Ureter (tissue), 1 donor: ENCODE measurements at regions not wholly inside any gene's neighbourhood (a gene's known extent, or its start where the extent isn't known, plus 50 kb on each side); places are given as distances from the start of the nearest gene placed in this dataset.

Experiments used
- DNase-seq: peaks from one replicate; pipeline ENCODE4 v3.0.0-alpha.2; 2020; ENCODE audit warnings: low spot score
- donor health status: DM: yes; HTN: yes; CAD: no.

- peak; percentile 38 for DNase-seq
Measured at GRCh38 chr1:29498126-29499103, 262.1 kb downstream of the PTPRU start.

DNA sequence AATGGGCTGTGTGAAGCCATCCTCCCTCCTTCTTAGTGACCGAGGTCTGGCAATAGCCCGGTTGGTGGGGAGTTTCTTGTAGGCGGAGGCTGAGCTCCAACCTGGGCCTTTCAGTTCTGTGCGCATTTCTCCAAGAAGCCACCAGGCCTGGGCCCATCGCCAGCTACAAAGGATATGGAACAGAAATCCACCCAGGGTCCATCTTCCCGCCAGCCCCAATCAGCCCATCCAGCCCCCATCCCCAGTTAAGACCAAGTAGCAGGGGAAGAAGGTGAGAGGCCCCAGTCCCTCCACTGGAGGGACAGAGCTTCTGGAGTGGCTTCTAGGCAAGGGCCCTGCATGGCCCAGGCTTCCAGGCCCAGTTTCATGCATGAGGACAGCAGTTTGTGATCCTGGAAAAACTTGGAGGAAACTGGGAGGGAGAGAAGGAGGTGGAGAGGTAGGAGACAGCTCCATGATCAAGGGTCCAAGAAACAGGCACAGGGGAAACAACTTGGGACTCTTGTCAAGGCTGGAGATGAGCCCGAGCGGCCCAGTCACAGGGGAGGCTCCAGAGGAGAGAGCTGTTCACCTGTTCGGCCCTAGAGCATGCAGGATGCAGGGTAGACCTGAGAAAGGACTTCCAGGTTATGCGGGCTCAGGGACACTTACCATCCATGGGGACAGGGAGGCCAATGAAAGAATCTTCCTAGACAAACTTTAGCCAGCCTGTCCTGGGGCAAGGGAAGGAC lies 261.2 kb downstream of the PTPRU start:
- peak; percentile 24 for DNase-seq

DNA sequence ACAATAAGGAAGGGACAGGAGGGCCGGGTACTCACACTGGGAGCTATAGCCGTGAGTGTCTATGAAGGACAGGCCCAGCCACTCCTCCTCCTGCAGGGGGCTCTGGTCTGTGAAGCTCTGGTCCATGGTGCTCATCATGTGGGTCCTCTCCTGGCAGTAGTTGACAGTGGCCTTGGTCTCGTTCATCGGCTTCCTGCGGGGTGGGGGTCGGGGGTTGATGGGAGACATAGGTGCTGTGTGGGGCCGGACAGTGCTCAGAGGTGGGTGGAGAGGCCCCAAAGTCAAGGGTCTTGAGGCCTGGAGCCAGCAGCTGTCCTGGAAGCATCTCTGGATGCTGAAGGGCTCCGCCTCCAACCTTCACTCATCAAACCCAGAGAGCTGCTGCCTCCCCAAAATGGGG lies 260.4 kb downstream of the PTPRU start:
- no peak for DNase-seq

DNA sequence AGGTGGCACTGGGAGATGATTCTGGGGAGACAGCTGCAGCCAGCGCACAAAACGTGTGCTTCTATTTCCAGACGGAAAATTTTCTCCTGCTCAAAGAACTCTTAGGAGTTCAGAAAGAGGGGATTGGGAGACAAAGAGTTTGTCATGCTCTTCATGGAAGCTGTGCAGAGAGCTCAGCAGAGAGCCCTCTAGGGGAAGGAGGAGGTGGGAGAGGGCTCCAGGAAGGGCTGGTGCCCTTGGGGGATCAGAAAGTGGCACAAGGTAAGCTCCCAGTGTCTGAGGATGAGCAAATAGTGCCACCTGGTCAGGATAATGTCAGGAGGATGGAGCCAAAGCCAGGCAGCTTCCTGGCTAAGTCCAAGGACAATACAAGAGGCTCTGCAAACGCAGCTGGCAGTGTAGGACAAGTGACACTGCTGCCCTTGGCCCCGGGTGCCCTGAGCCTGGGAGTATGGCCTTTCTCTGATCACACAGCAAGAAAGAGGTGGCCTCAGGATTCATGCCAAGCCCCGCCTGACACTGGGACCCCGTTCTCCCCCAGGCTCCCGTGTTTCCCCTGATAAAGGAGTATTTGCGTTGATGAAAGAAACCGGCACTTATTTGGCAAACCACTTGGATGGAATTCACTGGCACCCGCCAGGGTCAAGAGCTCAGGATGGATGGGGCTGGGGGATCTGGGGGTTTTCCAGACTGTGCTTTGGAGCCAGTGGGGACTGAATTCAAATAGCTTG lies 254.0 kb downstream of the PTPRU start:
- DNase-seq, result no peak

DNA sequence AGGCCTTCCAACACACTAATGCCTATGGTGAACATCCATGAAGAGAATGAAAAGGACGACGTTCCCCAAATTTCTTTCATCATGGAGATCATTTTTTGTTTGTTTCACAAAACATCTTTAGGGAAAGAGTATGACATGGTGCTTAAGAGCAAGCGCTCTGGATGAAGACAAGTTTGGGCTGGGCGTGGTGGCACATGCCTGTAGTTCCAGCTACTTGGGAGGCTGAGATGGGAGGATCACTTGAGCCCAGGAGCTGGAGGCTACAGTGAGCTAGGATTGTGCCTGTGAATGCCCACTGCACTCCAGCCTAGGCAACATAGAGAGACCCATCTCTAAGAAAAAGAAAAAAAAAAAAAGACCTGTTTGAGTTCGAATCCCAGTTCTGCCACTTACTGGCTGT lies 253.1 kb downstream of the PTPRU start:
- no peak for DNase-seq

DNA sequence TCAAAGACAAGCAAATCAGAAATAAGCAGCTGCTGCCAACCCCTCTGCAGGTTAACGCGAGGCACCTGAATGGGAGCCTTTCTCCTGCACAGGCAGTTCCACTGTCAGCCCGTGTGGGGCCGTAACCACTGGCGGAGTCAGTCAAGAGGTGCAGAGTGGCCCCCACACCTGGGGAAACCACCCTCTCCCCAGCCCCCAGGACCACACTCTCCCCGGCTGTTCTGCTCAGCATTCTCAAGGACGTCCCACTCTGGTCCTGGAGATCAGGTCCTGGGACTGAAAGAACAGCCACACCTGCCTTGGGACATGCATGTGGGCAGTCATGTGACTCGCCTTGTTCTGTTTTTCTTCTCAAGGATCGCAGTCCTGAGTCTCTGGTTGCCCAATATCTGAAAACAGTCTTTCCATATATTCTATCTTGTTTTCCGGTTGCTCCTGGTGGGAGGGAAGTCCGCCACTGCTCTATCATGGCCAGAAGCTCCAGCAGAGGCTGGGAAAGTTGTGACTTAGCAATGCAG lies 252.5 kb downstream of the PTPRU start:
- DNase-seq, result no peak

- DNase-seq, result no peak
Measured at GRCh38 chr1:29488086-29488793, 251.9 kb downstream of the PTPRU start.

DNA sequence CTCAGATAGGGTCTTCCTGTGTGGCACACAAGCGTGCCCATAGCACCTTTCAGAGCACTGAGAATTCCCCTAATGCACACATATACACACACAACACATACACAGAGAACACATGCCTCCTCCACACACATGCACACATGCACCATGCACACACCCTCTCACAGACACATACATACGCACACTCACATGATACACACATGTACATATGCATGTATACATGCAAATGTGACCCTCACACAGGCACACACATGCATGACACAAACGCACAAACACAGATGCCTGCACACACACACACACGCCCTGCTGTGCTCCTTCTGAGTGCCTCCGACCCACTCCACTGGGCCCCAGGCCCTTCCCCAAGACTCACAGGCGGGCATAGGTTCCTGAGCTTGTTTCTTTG lies 251.0 kb downstream of the PTPRU start:
- no peak for DNase-seq

GRCh38 chr1:29485096-29485925 lies 249.0 kb downstream of the PTPRU start:
- DNase-seq, result peak; percentile 37

GRCh38 chr1:29482991-29483390 lies 246.7 kb downstream of the PTPRU start:
- peak; percentile 38 for DNase-seq

GRCh38 chr1:29482064-29482463 lies 245.7 kb downstream of the PTPRU start:
- no peak for DNase-seq

GRCh38 chr1:29481031-29481430 lies 244.7 kb downstream of the PTPRU start:
- DNase-seq, result peak; percentile 15

DNA sequence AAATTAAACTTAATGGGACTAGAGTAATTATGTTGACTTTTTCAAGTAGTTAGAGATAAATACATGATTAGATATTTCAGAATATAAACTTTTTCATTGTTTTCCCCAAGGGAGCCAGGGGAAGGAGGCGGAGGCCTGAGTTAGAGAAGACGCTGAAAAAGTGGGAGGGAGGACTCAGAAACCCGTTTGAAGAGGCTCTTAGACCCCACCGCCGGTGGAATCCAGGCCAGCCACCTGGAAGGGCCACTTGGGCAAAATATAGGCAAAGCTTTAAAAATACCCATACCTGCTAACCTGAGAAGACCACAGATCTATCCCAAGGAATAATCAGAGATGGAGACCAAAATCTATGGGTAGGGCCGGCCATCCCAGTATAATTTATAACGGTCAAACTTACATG lies 242.6 kb downstream of the PTPRU start:
- peak; percentile 8 for DNase-seq

DNA sequence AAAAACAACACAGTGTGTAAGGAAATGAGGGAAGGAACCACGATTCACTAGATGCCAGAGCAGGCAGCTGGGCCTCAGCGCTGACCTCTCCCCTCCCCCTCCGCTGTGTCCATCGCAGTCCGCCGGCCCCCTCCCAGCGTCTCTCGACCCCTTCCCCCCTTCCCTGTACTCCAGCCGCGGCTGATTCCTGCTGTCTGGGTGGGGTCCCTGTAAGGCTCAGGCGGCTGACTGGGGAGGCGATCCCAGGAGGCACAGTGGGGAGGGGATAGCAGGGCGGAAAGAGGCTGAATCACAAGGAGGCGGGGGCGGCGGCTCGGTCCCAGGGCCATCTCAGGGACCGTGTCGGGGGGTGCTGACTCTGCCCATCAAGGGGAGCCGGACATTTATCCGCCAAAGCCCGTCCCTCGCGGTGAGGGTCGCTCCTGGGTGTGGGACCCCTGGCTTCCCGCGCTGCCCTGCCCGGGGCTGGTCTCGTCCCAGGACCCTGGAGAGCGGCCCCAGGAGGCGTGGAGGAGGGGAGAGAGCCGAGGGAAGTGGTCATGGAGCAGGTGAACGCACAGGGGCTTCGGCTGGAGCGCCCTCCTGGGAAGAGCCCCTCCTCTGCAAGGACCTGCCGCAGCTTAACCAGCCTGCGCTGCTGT lies 241.9 kb downstream of the PTPRU start:
- DNase-seq, result peak; percentile 33

DNA sequence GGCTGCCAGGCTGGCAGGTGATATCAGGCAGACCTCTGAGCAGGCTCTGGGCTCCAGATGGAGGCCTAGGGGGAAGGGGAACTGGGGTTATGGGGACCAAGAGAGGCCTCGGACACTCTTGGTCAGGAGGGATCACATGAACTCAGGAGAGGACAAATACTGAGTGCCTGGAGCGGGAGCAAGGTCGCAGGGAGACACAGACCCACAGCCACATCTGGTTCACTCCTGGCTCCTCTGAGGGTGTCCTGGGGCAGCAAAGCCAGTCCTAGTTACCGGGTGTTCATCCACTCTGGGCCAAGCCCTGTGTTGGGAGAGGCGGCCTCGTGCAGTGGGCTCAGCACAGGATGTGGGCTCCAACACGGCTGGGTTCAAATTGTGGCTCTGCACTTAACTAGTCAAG lies 239.0 kb downstream of the PTPRU start:
- DNase-seq, result peak; percentile 40

DNA sequence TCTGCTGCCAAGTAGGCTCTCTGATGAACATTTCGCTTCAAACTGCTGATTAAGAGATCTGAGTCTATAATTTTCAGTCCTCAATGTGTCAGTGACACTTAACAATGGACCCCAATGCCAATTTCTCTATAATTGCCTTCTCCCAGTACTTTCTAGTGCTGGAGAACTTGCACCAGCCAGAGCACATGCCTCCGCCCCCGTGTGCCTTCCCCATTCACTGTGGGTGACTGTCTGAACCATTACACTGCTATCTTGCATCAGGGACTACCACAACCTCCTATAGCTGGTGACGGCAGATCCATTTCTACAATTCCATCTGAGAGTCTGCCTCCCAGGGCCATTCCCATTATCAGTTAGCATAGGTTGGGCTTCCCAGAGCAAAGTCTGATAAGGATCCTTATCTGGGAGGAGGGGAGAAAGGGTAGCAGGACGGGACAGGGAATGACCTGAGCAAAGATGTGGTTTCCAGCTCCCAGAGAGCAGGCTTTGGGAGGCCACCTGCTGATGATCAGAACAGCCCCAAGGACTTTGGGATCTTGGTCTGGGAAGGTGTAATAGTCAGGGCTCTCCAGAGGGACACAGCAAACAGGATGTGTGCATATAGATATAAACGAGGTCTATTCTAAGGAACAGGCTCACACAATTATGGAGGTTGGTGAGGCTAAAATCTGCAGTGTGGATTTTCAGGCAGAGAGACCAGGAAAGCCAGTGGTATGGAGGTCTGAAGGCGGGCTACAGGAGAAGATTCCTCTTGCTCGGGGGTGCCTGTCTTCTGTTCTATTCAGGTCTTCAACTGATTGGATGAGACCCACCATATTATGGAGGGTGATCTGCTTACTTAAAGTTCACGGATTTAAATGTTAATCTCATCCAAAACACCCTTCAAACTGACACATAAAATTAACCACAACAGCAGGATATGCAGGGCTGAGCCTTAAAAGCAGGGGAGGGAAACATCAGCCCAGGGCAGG lies 238.2 kb downstream of the PTPRU start:
- DNase-seq, result peak; percentile 27

- peak; percentile 15 for DNase-seq
Measured at GRCh38 chr1:29473161-29473855, 237.0 kb downstream of the PTPRU start.
